ENCODE measurements at regions not wholly inside any gene's neighbourhood (a gene's known extent, or its start where the extent isn't known, plus 50 kb on each side); places are given as distances from the start of the nearest gene placed in this dataset.
"Not testable (repeated sequence)": the region's sequence is repeated elsewhere in the genome, so short reads cannot be mapped to it uniquely, and the experiment has no call there.

- no peak overlapping the region for H3K4me3 ChIP-seq (replicated peaks; ENCODE audit: low read depth, low read length)
- TF ChIP-seq CTCF (IDR thresholded peaks at IDR 0.05; ENCODE audit: low read depth, low read length, missing control alignments): no peak
- no peak for DNase-seq (ENCODE audit: extremely low read depth, low read depth)
Measured at GRCh38 chr10:52949899-52950298, 177.3 kb upstream of the MBL2 start.

- TF ChIP-seq CTCF (IDR thresholded peaks at IDR 0.05; ENCODE audit: low read depth, low read length, missing control alignments): no peak
- no peak overlapping the region for H3K4me3 ChIP-seq (replicated peaks; ENCODE audit: low read depth, low read length)
- no peak for DNase-seq (ENCODE audit: extremely low read depth, low read depth)
Measured at GRCh38 chr10:52946486-52946885, 173.9 kb upstream of the MBL2 start.

- H3K4me3 ChIP-seq (replicated peaks; ENCODE audit: low read depth, low read length); DNase-seq (ENCODE audit: extremely low read depth, low read depth): not testable (repeated sequence)
Measured at GRCh38 chr10:52945521-52945920, 172.9 kb upstream of the MBL2 start.

GRCh38 chr10:52940921-52941320 lies 168.3 kb upstream of the MBL2 start:
- TF ChIP-seq CTCF (IDR thresholded peaks at IDR 0.05; ENCODE audit: low read depth, low read length, missing control alignments): no peak
- no peak for DNase-seq (ENCODE audit: extremely low read depth, low read depth)
- no peak overlapping the region for H3K4me3 ChIP-seq (replicated peaks; ENCODE audit: low read depth, low read length)

GRCh38 chr10:52939894-52940293 lies 167.3 kb upstream of the MBL2 start:
- DNase-seq (ENCODE audit: extremely low read depth, low read depth): no peak
- no peak for TF ChIP-seq CTCF (IDR thresholded peaks at IDR 0.05; ENCODE audit: low read depth, low read length, missing control alignments)
- H3K4me3 ChIP-seq (replicated peaks; ENCODE audit: low read depth, low read length): no peak overlapping the region

- no peak for DNase-seq (ENCODE audit: extremely low read depth, low read depth)
- no peak for TF ChIP-seq CTCF (IDR thresholded peaks at IDR 0.05; ENCODE audit: low read depth, low read length, missing control alignments)
- no peak overlapping the region for H3K4me3 ChIP-seq (replicated peaks; ENCODE audit: low read depth, low read length)
Measured at GRCh38 chr10:52933748-52934147, 161.2 kb upstream of the MBL2 start.

GRCh38 chr10:52927678-52928077 lies 155.1 kb upstream of the MBL2 start:
- no peak for TF ChIP-seq CTCF (IDR thresholded peaks at IDR 0.05; ENCODE audit: low read depth, low read length, missing control alignments)
- H3K4me3 ChIP-seq (replicated peaks; ENCODE audit: low read depth, low read length): no peak overlapping the region
- no peak for DNase-seq (ENCODE audit: extremely low read depth, low read depth)

Data from HFF-Myc (cell line).